ENCODE measurements at regions not wholly inside any gene's neighbourhood (a gene's known extent, or its start where the extent isn't known, plus 50 kb on each side); places are given as distances from the start of the nearest gene placed in this dataset.

DNA sequence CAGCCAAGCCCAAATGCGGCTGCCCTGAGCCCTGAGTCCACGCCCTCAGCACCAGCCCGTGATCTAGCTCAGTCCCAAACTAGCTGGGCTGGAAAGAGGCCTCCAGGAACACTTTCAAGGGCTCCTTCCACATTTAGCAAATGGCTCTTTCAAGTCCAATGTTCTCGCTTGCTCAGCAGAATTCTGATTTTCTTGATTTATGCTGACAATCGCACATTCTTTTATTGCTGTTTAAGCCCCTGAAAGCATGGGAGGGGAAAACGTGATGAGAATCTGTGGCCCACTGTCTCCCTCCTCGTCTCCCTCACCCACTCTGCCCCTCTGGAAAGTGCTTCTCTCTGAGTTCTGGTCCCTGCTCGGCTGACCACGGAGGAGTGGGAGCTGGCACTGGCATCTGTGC, 293.8 kb downstream of the FOXL1 start:
- Histone ChIP-seq H3K36me3 (ENCODE audit: control insufficient read depth, insufficient read depth, low read length) (no peaks in the 10 kb centered on the region), H3K4me3 (replicated peaks; ENCODE audit: low read depth, low read length) (no peak overlapping the region), H3K27me3 (replicated peaks; ENCODE audit: control insufficient read depth, insufficient read depth, low read length) (no peaks in the 10 kb centered on the region; the same call in 1 of the 2 replicates)
- DNase-seq (ENCODE audit: extremely low read depth, insufficient read length): no peak
- TF ChIP-seq, protein P1, sequence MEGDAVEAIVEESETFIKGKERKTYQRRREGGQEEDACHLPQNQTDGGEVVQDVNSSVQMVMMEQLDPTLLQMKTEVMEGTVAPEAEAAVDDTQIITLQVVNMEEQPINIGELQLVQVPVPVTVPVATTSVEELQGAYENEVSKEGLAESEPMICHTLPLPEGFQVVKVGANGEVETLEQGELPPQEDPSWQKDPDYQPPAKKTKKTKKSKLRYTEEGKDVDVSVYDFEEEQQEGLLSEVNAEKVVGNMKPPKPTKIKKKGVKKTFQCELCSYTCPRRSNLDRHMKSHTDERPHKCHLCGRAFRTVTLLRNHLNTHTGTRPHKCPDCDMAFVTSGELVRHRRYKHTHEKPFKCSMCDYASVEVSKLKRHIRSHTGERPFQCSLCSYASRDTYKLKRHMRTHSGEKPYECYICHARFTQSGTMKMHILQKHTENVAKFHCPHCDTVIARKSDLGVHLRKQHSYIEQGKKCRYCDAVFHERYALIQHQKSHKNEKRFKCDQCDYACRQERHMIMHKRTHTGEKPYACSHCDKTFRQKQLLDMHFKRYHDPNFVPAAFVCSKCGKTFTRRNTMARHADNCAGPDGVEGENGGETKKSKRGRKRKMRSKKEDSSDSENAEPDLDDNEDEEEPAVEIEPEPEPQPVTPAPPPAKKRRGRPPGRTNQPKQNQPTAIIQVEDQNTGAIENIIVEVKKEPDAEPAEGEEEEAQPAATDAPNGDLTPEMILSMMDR (IDR thresholded peaks at IDR 0.05; ENCODE audit: insufficient read depth, low read length, poor library complexity, severe bottlenecking): no peak

DNA sequence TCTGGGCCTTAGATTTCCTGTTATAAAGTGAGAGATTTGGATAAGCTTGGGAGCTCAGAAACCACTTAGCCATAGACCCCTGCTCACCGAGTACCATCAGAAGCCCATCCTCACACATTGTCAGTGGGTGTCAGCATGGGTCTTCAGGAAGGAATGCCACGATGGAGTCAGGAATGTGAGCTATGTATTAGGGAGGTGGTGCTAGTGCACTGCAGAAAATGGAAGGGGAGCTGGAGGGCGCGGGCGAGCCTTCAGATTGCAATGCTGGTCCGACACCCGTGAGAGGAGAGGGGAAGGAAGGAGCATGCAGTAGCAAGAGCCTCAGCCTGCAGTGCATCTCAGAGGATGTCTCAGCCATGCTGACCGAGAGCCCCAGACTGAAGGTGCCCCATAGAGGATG, 294.5 kb downstream of the FOXL1 start:
- Histone ChIP-seq H3K36me3 (ENCODE audit: control insufficient read depth, insufficient read depth, low read length) (no peaks in the 10 kb centered on the region), H3K4me3 (replicated peaks; ENCODE audit: low read depth, low read length) (no peak overlapping the region), H3K27me3 (replicated peaks; ENCODE audit: control insufficient read depth, insufficient read depth, low read length) (no peaks in the 10 kb centered on the region; the same call in 1 of the 2 replicates)
- TF ChIP-seq, protein P1 (IDR thresholded peaks at IDR 0.05; ENCODE audit: insufficient read depth, low read length, poor library complexity, severe bottlenecking): no peak
- DNase-seq (ENCODE audit: extremely low read depth, insufficient read length): no peak

DNA sequence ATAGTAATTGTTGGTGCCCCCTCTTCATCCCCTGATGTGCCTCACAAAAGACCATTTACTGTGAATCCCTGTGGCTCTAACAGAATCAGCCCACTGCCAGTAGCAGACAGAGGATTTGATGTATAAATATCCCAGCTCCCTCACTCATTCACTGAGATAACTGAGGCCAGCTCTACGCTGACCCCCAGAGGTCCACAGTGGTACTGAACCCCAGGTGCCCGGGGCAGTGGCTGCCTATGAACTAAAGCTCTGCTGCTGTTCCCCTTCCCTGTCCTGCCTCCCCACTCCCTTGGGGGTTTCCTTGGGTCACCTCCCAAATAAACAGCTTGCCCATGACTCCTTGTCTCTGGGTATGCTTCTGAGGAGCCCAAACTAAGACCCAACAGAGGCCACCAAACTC, 295.8 kb downstream of the FOXL1 start:
- DNase-seq (ENCODE audit: extremely low read depth, insufficient read length): no peak
- Histone ChIP-seq H3K4me3 (replicated peaks; ENCODE audit: low read depth, low read length) (no peak overlapping the region), H3K36me3 (ENCODE audit: control insufficient read depth, insufficient read depth, low read length) (no peaks in the 10 kb centered on the region), H3K27me3 (replicated peaks; ENCODE audit: control insufficient read depth, insufficient read depth, low read length) (no peaks in the 10 kb centered on the region; the same call in 1 of the 2 replicates)
- TF ChIP-seq, protein P1 (IDR thresholded peaks at IDR 0.05; ENCODE audit: insufficient read depth, low read length, poor library complexity, severe bottlenecking): peak; percentile 74

DNA sequence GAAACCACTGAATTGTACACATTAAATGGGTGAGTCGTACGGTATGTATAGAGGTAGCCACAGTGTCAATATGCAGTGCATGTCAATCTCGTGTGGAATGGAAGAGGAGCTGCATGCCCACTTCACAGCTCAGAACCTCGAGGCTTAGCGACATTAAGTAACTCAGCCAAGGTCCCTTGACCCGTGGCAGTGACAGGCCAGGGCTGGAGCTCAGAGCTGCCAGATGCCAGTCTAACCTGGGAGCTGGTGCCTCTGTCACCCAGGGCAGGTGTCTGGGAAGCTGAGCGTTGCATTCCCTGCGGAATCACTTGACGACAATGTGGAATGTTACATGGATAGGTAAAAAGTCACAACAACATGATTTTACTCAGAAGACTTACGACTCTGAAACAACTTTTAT, 298.1 kb downstream of the FOXL1 start:
- no peak for DNase-seq (ENCODE audit: extremely low read depth, insufficient read length)
- Histone ChIP-seq H3K27me3 (replicated peaks; ENCODE audit: control insufficient read depth, insufficient read depth, low read length) (no peaks in the 10 kb centered on the region; the same call in 1 of the 2 replicates), H3K36me3 (ENCODE audit: control insufficient read depth, insufficient read depth, low read length) (no peaks in the 10 kb centered on the region), H3K4me3 (replicated peaks; ENCODE audit: low read depth, low read length) (no peak overlapping the region)
- TF ChIP-seq, protein P1 (IDR thresholded peaks at IDR 0.05; ENCODE audit: insufficient read depth, low read length, poor library complexity, severe bottlenecking): no peak

DNA sequence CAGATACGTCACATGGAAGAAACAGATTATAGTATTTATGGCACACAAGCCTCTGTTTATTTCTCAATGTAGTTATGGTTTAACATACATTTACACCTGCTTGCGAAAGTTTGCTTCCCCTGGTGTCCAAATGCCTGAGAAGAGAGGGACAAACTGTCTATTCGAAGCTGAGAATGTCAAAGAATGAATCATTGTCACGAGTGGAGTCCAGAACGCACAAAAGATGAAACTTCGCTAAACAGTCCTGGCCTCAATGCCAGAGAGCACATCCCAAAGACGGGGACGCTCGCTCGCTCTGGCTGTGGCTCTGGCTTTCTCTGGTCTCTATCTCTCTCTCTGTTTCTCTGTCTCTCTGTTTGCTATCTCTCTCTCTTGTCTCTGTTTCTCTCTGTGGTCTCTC, 298.8 kb downstream of the FOXL1 start:
- DNase-seq (ENCODE audit: extremely low read depth, insufficient read length): no peak
- TF ChIP-seq, protein P1 (IDR thresholded peaks at IDR 0.05; ENCODE audit: insufficient read depth, low read length, poor library complexity, severe bottlenecking): no peak
- no peak overlapping the region for H3K4me3 ChIP-seq (replicated peaks; ENCODE audit: low read depth, low read length)

DNA sequence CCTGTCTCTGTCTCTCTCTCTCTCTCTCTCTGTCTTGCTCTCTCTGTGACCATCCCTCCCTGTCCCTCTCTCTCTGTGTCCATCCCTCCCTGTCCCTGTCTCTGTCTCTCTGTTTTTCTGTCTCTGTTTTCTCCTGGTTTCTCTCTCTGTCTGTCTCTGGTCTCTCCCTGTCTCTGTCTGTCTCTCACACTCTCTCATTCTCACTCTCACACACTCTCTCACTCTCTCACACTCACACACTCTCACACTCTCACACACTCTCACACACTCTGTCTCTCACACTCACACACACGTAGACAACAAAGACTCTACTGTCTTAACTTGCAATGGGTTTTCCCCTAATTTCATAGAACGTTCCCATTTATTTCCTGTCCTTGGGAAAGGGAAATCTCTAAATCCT, 299.5 kb downstream of the FOXL1 start:
- H3K36me3 ChIP-seq (ENCODE audit: control insufficient read depth, insufficient read depth, low read length): no peaks in the 10 kb centered on the region
- TF ChIP-seq, protein P1 (IDR thresholded peaks at IDR 0.05; ENCODE audit: insufficient read depth, low read length, poor library complexity, severe bottlenecking): no peak
- DNase-seq (ENCODE audit: extremely low read depth, insufficient read length): no peak
- no peaks in the 10 kb centered on the region; the same call in 1 of the 2 replicates for H3K27me3 ChIP-seq (replicated peaks; ENCODE audit: control insufficient read depth, insufficient read depth, low read length)
- no peak overlapping the region for H3K4me3 ChIP-seq (replicated peaks; ENCODE audit: low read depth, low read length)

More for the DNA sequence above, 298.8 kb downstream of the FOXL1 start:
- Histone ChIP-seq H3K36me3 (ENCODE audit: control insufficient read depth, insufficient read depth, low read length) (no peaks in the 10 kb centered on the region), H3K27me3 (replicated peaks; ENCODE audit: control insufficient read depth, insufficient read depth, low read length) (no peaks in the 10 kb centered on the region; the same call in 1 of the 2 replicates)

Measured in GM06990 (cell line).